ENCODE measurements at regions not wholly inside any gene's neighbourhood (a gene's known extent, or its start where the extent isn't known, plus 50 kb on each side); places are given as distances from the start of the nearest gene placed in this dataset.

DNA sequence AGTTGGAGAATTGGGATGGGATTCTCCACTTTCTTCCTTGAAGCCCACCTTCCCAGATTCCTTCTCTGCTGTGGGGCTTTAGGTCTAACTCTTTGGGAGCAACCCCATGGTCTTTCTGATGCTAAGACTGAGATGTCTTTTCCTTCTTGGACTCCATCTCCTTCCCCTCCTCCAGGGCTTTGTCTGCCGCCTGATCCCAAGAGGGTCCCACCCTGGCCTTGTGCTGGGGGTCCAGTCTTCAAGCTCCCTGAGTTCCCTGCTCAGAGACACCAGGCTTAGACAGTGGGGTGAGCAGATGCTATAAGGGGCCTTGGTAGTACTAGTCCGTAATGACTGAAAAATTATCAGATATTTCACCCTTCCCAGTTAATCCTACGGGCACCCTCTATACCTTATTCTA, 150.5 kb downstream of the PTPN20 start:
- no peaks in the 10 kb centered on the region for H3K27me3 ChIP-seq (ENCODE audit: low read depth)
- H3K4me1 ChIP-seq = no peaks in the 10 kb centered on the region
- DNase-seq (no peak), ATAC-seq (no peak)
- TF ChIP-seq, protein P1, sequence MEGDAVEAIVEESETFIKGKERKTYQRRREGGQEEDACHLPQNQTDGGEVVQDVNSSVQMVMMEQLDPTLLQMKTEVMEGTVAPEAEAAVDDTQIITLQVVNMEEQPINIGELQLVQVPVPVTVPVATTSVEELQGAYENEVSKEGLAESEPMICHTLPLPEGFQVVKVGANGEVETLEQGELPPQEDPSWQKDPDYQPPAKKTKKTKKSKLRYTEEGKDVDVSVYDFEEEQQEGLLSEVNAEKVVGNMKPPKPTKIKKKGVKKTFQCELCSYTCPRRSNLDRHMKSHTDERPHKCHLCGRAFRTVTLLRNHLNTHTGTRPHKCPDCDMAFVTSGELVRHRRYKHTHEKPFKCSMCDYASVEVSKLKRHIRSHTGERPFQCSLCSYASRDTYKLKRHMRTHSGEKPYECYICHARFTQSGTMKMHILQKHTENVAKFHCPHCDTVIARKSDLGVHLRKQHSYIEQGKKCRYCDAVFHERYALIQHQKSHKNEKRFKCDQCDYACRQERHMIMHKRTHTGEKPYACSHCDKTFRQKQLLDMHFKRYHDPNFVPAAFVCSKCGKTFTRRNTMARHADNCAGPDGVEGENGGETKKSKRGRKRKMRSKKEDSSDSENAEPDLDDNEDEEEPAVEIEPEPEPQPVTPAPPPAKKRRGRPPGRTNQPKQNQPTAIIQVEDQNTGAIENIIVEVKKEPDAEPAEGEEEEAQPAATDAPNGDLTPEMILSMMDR (IDR thresholded peaks at IDR 0.05) = no peak
- H3K4me3 ChIP-seq = no peak overlapping the region
- intact Hi-C loops (cut with DNase I) = no loop called here
- no peak overlapping the region for H3K27ac ChIP-seq
- no peaks in the 10 kb centered on the region for H3K36me3 ChIP-seq
- no peaks in the 10 kb centered on the region for H3K9me3 ChIP-seq

DNA sequence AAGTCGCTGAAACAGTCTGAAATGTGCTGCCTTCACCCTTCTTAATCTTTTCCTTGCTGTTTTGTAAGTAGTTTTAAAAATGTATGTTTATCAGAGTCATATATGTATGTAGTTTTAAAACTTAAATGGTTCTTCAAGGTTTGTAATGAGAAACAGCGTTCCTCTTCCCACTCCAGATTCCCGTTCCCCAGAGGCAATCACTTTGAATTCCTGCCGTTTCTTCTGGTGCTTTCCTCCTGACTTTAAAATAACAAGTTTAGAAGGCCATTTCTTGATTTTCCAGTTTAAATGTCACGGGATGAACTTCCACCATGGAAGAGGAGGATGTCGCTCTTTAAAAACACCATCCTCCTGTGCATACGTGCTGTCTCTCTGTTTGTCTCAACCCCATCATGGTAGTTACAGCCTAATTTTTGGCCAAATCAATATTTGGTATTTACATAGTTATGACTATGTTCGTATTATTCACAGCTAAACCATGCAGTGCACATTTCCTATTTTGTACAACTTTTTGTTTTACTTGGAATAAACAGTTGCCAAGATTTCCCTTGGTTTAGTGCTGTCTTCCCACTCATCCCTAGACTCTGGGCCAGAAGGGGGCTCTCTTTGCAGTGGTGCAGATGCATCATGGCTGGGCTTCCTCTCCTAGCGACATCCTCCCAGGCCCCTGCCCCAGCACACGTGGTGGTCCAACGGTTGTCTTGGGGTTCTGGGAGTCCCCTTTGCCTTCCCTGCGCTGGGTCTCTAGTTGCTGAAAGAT, 151.4 kb downstream of the PTPN20 start:
- no peaks in the 10 kb centered on the region for H3K4me1 ChIP-seq
- intact Hi-C loops (cut with DNase I) = no loop called here
- no peaks in the 10 kb centered on the region for H3K36me3 ChIP-seq
- no peaks in the 10 kb centered on the region for H3K9me3 ChIP-seq
- TF ChIP-seq, protein P1 (IDR thresholded peaks at IDR 0.05) = no peak
- ATAC-seq = no peak
- no peak overlapping the region for H3K27ac ChIP-seq
- H3K27me3 ChIP-seq (ENCODE audit: low read depth) = no peaks in the 10 kb centered on the region
- DNase-seq = no peak
- H3K4me3 ChIP-seq = no peak overlapping the region

DNA sequence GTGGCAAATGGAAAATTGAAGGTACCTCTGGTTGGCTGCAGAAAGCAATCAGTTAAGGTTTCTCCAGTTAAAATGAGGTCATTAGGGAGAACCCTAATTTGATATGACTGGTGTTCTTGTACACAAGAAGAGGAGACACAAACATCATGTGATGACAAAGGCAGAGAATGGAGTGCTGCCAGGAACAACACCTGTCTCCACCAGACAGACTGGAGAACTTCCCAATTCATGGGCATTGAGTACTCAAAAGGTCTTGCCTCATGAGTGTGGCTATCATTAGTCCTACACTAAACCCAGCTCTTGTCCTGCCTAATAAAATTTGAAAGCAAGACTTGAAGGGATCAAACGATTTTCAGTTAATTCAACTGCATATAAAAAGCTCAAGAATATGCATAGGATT, 152.6 kb downstream of the PTPN20 start:
- TF ChIP-seq, protein P1 (IDR thresholded peaks at IDR 0.05) = no peak
- ATAC-seq = no peak

DNA sequence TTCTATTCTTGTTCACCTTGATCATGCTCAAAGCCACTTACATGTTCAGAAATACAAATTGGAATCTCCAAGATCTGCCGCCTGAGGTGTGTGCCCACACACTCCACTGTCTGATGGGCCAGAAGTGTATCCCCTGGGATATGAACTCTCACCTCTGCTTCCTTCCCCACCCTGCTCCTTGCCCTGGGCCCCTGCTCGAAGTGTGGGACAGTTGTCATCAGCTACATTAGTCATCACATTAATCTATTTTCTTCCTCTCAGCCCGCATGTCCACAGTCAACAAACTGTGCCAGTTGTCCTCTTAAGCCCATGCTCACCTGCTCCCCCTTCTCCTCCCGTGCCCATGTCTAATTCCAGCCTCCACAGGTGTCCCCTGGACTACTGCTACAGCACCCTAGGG, 154.7 kb downstream of the PTPN20 start:
- DNase-seq (no peak), ATAC-seq (no peak)
- Histone ChIP-seq H3K27me3 (ENCODE audit: low read depth) (no peaks in the 10 kb centered on the region), H3K4me1 (no peaks in the 10 kb centered on the region), H3K4me3 (no peak overlapping the region), H3K27ac (no peak overlapping the region), H3K36me3 (no peaks in the 10 kb centered on the region), H3K9me3 (no peaks in the 10 kb centered on the region)
- TF ChIP-seq, protein P1 (IDR thresholded peaks at IDR 0.05) = no peak
- intact Hi-C loops (cut with DNase I) = no loop called here

More for the DNA sequence above, 152.6 kb downstream of the PTPN20 start:
- no peak for DNase-seq
- intact Hi-C loops (cut with DNase I) = no loop called here
- H3K36me3 ChIP-seq = no peaks in the 10 kb centered on the region
- H3K27me3 ChIP-seq (ENCODE audit: low read depth) = no peaks in the 10 kb centered on the region
- H3K9me3 ChIP-seq = no peaks in the 10 kb centered on the region
- H3K27ac ChIP-seq = no peak overlapping the region
- no peak overlapping the region for H3K4me3 ChIP-seq
- H3K4me1 ChIP-seq = no peaks in the 10 kb centered on the region

DNA sequence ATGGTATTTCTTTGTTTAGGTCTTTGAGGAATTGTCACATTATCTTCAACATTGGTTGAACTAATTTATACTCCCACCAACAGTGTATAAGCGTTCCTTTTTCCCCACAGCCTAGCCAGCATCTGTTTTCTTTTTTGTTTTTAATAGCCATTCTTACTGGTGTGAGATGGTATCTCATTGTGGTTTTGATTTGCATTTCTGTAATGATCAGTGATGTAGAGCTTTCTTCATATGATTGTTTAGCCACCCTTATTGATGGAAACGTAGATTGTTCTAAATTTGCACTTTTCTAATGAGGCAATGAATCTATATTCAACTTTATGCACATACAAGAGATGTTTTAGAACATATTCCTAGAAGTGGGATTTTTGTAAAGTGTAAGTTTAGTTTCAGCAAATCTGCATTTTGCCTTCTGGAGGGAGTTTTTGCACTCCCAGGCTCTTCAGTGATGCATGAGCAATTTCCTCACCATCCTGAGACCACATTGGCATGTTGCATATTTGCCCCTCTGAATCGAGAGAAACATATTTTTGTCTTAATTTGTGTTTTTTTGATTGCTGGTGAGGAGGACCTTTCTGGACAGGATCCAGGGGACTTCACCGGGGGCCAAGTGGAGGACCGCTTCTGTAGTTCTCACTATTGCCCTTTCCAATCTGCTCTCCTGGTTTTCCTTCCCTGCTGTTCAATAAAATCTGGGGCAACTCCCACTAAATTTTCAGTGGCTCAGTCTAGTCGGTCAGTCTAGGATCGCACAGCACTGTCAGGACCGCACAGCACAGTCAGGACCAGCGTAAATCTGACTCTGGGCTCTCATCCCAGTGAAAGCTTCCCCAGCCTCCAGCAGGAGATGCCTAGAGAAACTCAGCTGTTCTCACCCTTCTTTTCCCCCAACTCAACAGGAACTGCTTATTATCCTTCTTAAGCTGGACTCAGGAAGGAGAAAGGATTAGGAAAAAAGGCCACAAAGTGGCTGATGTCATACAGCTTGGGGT, 157.0 kb downstream of the PTPN20 start:
- DNase-seq = no peak
- Histone ChIP-seq H3K4me3 (no peak overlapping the region), H3K4me1 (no peaks in the 10 kb centered on the region), H3K9me3 (no peaks in the 10 kb centered on the region), H3K36me3 (no peaks in the 10 kb centered on the region), H3K27ac (no peak overlapping the region), H3K27me3 (ENCODE audit: low read depth) (no peaks in the 10 kb centered on the region)
- TF ChIP-seq, protein P1 (IDR thresholded peaks at IDR 0.05) = no peak
- no peak for ATAC-seq
- intact Hi-C loops (cut with DNase I) = no loop called here
